K562 (cell line): ENCODE measurements at regions not wholly inside any gene's neighbourhood (a gene's known extent, or its start where the extent isn't known, plus 50 kb on each side); places are given as distances from the start of the nearest gene placed in this dataset.

ENCODE experiments used
- ATAC-seq: fragments of 200-7000 bp; cut with Tn5 transposase; 3 replicates; pipeline ENCODE4 v1.9.1; 2020; ENCODE audit warnings: moderate library complexity
- BruUV-seq: library from RNA; stranded (reverse); fragments of 400-500 nt; replicated peaks from 2 replicates; lab custom pipeline; 2021; lab: Mats Ljungman, UMichigan
- CTCF ChIA-PET: fragments of 300-600 bp; formaldehyde crosslinking; extraction: SDS; loops from one replicate; lab custom pipeline; 2021; ENCODE audit warnings: low intra/inter-chr PET ratio; lab: Yijun Ruan, JAX
- POLR2A ChIA-PET: fragments of 300-600, 350-650 bp; sonication (Branson Sonifier 250); formaldehyde crosslinking; extraction: SDS; loops from one replicate; lab custom pipeline; 2021; ENCODE audit warnings: antibody characterized with exemption, inconsistent platforms; lab: Yijun Ruan, JAX
- DNase-seq, 4 experiments: peaks; one replicate each; pipeline versions ENCODE4 v3.0.0 to v3.0.0-alpha.2; 2011 to 2018; ENCODE audit warnings: low spot score in 3 of 4, mixed read lengths in 3 of 4; ENCODE audit errors: extremely low read depth in 1 of 4
- FAIRE-seq: peaks from 2 replicates; lab custom pipeline; 2011; peaks lifted over from hg19 to GRCh38; lab: Jason Lieb, UNC
- H2AFZ ChIP-seq: 2 replicates; pipeline ENCODE4 v1.6.0; 2011; ENCODE audit warnings: low read depth, low read length, control low read depth, inconsistent platforms
- H3K27ac ChIP-seq: fragments of 200-600 bp; 3 replicates; pipeline ENCODE4 v1.8.0; 2011; ENCODE audit warnings: low read depth, mild to moderate bottlenecking, control low read depth, inconsistent platforms, low read length, moderate library complexity, mixed read lengths; ENCODE audit errors: extremely low read depth
- H3K27me3 ChIP-seq, 2 experiments: fragments of 300-600 bp in 1 of 2; 2 replicates in 1 of 2; 3 replicates in 1 of 2; pipeline versions ENCODE4 v1.6.0 to v1.8.0; 2011; ENCODE audit warnings: inconsistent platforms in 2 of 2, low read length in 2 of 2, mild to moderate bottlenecking in 1 of 2, mixed read lengths in 1 of 2, moderate library complexity in 1 of 2; ENCODE audit not compliant: control insufficient read depth in 2 of 2, insufficient read depth in 2 of 2
- H3K36me3 ChIP-seq: fragments of 300-600 bp; 3 replicates; pipeline ENCODE4 v1.8.0; 2011; ENCODE audit warnings: mild to moderate bottlenecking, low read length, inconsistent platforms; ENCODE audit not compliant: control insufficient read depth, insufficient read depth
- H3K4me1 ChIP-seq, 2 experiments: fragments of 200-600 bp in 1 of 2; replicated peaks in 1 of 2; 2 replicates in 1 of 2; 3 replicates in 1 of 2; pipeline versions ENCODE4 v1.5.1 to v1.8.0; 2011; ENCODE audit warnings: inconsistent platforms in 2 of 2, low read length in 2 of 2, mild to moderate bottlenecking in 1 of 2, mixed read lengths in 1 of 2, moderate library complexity in 1 of 2; ENCODE audit not compliant: control insufficient read depth in 2 of 2, insufficient read depth in 2 of 2
- H3K4me2 ChIP-seq: 2 replicates; pipeline ENCODE4 v1.6.1; 2011; ENCODE audit warnings: low read length, control low read depth, inconsistent platforms, mixed read lengths; ENCODE audit not compliant: insufficient read depth
- H3K4me3 ChIP-seq: fragments of 200-600 bp; sonication (generic), shearing (Covaris generic); 2 replicates; pipeline ENCODE4 v1.5.1; 2016; ENCODE audit warnings: control low read depth, inconsistent platforms
- H3K79me2 ChIP-seq: fragments of 200-600 bp; 3 replicates; pipeline ENCODE4 v1.8.0; 2011; ENCODE audit warnings: low read length, inconsistent platforms; ENCODE audit not compliant: control insufficient read depth, insufficient read depth
- H3K9ac ChIP-seq, 2 experiments: 2 replicates each; pipeline versions ENCODE4 v1.6.0 to v1.6.1; 2011; ENCODE audit warnings: low read depth in 2 of 2, low read length in 2 of 2, control low read depth in 1 of 2, inconsistent platforms in 1 of 2, mild to moderate bottlenecking in 1 of 2, mixed read lengths in 1 of 2; ENCODE audit not compliant: insufficient read depth in 1 of 2
- H3K9me1 ChIP-seq: one replicate; pipeline ENCODE4 v1.6.0; 2011; ENCODE audit warnings: inconsistent platforms, mild to moderate bottlenecking, low read length, moderate library complexity; ENCODE audit not compliant: control insufficient read depth, insufficient read depth
- H3K9me3 ChIP-seq: replicated peaks from 2 replicates; pipeline ENCODE4 v1.5.1; 2011; ENCODE audit warnings: low read depth, low read length, inconsistent platforms; ENCODE audit not compliant: control insufficient read depth, insufficient read depth
- H4K20me1 ChIP-seq: replicated peaks from 2 replicates; pipeline ENCODE4 v1.6.1; 2011; ENCODE audit warnings: low read length, inconsistent platforms, mixed read lengths; ENCODE audit not compliant: control insufficient read depth, insufficient read depth
- ATF1 ChIP-seq, 2 experiments: fragments of 450-650 bp in 1 of 2; IDR thresholded peaks; 2 replicates each; pipeline ENCODE4 v1.6.1; 2016; ENCODE audit warnings: missing compliant biosample characterization in 1 of 2, missing genetic modification characterization in 1 of 2
- CBX5 ChIP-seq: IDR thresholded peaks from 2 replicates; pipeline ENCODE4 v1.6.1; 2014; ENCODE audit warnings: low read depth, borderline replicate concordance
- CCNT2 ChIP-seq: IDR thresholded peaks from 2 replicates; pipeline ENCODE4 v1.6.1; 2011; ENCODE audit warnings: borderline replicate concordance, low read depth, mild to moderate bottlenecking, moderate library complexity, mixed read lengths, low read length; ENCODE audit not compliant: insufficient read length; ENCODE audit errors: extremely low read depth
- HDGF ChIP-seq: fragments of 450-650 bp; IDR thresholded peaks from 2 replicates; pipeline ENCODE4 v1.6.1; 2016
- ZNF146 ChIP-seq: IDR thresholded peaks from one replicate; pipeline ENCODE4 v1.6.1; 2018; ENCODE audit warnings: missing compliant biosample characterization; ENCODE audit not compliant: unreplicated experiment
- WGBS: fragments of 100-300 bp; shearing (Covaris generic); methylation state at CpG from one replicate; pipeline ENCODE4 v1.1.6; 2016; ENCODE audit warnings: low coverage, mixed read lengths; ENCODE audit not compliant: insufficient coverage; ENCODE audit errors: missing lambda C conversion rate; 5-methylcytosine and 5-hydroxymethylcytosine counted together
- in situ Hi-C: fragments of 300-500 bp; cut with MboI; formaldehyde crosslinking; loops from 4 replicates; pipeline ENCODE4 v1.15.0; 2018; ENCODE audit warnings: inconsistent platforms, mixed read lengths
- intact Hi-C: fragments of 100-400 bp; cut with micrococcal nuclease; formaldehyde crosslinking; loops from 2 replicates; pipeline ENCODE4 v1.14.2; 2022
- TF ChIP-seq, protein P1 (sequence below), 2 experiments: fragments of 450-650 bp; formaldehyde crosslinking in 1 of 2; IDR thresholded peaks; 2 replicates each; pipeline versions ENCODE4 v1.4.0 to v1.6.1; 2014 to 2020; ENCODE audit warnings: mild to moderate bottlenecking in 2 of 2, borderline replicate concordance in 1 of 2, low read depth in 1 of 2
- TF ChIP-seq, protein P2 (sequence below): fragments of 250-450 bp; sonication (Bioruptor Pico); IDR thresholded peaks from 2 replicates; pipeline ENCODE4 v1.4.0; 2020; ENCODE audit warnings: mild to moderate bottlenecking, moderate library complexity

DNA sequence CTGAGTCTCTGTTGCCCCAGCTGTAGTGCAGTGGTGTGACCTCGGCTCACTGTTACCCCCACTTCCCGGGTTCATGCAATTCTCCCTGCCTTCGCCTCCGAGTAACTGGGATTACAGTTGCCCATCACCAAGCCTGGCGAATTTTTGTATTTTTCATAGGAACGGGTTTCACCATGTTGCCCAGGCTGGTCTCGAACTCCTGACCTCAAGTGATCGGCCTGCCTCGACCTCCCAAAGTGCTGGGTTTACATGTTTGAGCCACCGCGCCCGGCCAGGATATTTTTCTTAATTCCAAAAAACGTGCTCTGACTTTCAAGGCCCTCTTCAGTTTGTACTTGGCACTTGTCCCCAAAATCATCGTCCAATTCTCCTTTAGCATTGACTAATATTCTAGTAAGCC is 129.2 kb upstream of the EPHA5 start:
- Histone ChIP-seq H2AFZ (no peak overlapping the region), H3K27me3 (no peaks in the 10 kb centered on the region), H3K36me3 (no peaks in the 10 kb centered on the region), H3K27ac (no peak overlapping the region), H3K9me3 (no peaks in the 10 kb centered on the region), H3K4me1 (no peaks in the 10 kb centered on the region), H3K9me1 (no peaks in the 10 kb centered on the region), H3K4me3 (no peak overlapping the region), H3K79me2 (no peaks in the 10 kb centered on the region), H3K4me2 (no peak overlapping the region), H3K9ac (no peak overlapping the region), H4K20me1 (no peaks in the 10 kb centered on the region)
- DNase-seq: no peak
- no peak for FAIRE-seq
- WGBS: under 1% methylated on average over 14 of the region's 14 CpGs
- no peak for ATAC-seq
- in situ Hi-C loops (no loop called here), intact Hi-C loops (no loop called here)
- CTCF ChIA-PET: no interaction called here
- POLR2A ChIA-PET: no interaction called here
- BruUV-seq: no TSS peak
- TF ChIP-seq HDGF (no peak), ATF1 (CRISPR knock-in tag; IDR thresholded peaks at IDR 0.05) (no peak), ATF1 (tag; IDR thresholded peaks at IDR 0.05) (no peak), ZNF146 (CRISPR knock-in tag) (no peak), CBX5 (no peak), CCNT2 (no peak)
- TF ChIP-seq, protein P1, sequence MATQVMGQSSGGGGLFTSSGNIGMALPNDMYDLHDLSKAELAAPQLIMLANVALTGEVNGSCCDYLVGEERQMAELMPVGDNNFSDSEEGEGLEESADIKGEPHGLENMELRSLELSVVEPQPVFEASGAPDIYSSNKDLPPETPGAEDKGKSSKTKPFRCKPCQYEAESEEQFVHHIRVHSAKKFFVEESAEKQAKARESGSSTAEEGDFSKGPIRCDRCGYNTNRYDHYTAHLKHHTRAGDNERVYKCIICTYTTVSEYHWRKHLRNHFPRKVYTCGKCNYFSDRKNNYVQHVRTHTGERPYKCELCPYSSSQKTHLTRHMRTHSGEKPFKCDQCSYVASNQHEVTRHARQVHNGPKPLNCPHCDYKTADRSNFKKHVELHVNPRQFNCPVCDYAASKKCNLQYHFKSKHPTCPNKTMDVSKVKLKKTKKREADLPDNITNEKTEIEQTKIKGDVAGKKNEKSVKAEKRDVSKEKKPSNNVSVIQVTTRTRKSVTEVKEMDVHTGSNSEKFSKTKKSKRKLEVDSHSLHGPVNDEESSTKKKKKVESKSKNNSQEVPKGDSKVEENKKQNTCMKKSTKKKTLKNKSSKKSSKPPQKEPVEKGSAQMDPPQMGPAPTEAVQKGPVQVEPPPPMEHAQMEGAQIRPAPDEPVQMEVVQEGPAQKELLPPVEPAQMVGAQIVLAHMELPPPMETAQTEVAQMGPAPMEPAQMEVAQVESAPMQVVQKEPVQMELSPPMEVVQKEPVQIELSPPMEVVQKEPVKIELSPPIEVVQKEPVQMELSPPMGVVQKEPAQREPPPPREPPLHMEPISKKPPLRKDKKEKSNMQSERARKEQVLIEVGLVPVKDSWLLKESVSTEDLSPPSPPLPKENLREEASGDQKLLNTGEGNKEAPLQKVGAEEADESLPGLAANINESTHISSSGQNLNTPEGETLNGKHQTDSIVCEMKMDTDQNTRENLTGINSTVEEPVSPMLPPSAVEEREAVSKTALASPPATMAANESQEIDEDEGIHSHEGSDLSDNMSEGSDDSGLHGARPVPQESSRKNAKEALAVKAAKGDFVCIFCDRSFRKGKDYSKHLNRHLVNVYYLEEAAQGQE (IDR thresholded peaks at IDR 0.05; ENCODE audit: borderline replicate concordance): no peak
- TF ChIP-seq, protein P1 (CRISPR knock-in tag; IDR thresholded peaks at IDR 0.05; ENCODE audit: low read depth): no peak
- TF ChIP-seq, protein P2, sequence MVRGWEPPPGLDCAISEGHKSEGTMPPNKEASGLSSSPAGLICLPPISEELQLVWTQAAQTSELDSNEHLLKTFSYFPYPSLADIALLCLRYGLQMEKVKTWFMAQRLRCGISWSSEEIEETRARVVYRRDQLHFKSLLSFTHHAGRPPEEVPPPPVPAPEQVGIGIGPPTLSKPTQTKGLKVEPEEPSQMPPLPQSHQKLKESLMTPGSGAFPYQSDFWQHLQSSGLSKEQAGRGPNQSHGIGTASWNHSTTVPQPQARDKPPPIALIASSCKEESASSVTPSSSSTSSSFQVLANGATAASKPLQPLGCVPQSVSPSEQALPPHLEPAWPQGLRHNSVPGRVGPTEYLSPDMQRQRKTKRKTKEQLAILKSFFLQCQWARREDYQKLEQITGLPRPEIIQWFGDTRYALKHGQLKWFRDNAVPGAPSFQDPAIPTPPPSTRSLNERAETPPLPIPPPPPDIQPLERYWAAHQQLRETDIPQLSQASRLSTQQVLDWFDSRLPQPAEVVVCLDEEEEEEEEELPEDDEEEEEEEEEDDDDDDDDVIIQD: no peak
